Mesenchymal stem cell (in vitro differentiated cells and primary cell): ENCODE measurements at regions not wholly inside any gene's neighbourhood (a gene's known extent, or its start where the extent isn't known, plus 50 kb on each side); places are given as distances from the start of the nearest gene placed in this dataset.

Experiments used
- DNase-seq: peaks from one replicate; pipeline ENCODE4 v3.0.0-alpha.2; 2013
- H2AFZ ChIP-seq: one replicate; pipeline ENCODE4 v1.6.1; 2013; ENCODE audit warnings: low read depth, mild to moderate bottlenecking, control low read depth, inconsistent platforms, low read length, moderate library complexity
- H2AK5ac ChIP-seq: 2 replicates; pipeline ENCODE4 v1.6.1; 2013; ENCODE audit warnings: low read length, moderate library complexity, mild to moderate bottlenecking, inconsistent platforms; ENCODE audit not compliant: severe bottlenecking
- H2BK120ac ChIP-seq: one replicate; pipeline ENCODE4 v1.6.1; 2013; ENCODE audit warnings: low read depth, mild to moderate bottlenecking, inconsistent platforms, low read length, moderate library complexity
- H2BK12ac ChIP-seq, 2 experiments: one replicate each; pipeline ENCODE4 v1.6.1; 2013; ENCODE audit warnings: inconsistent platforms in 2 of 2, low read length in 2 of 2, mild to moderate bottlenecking in 2 of 2, moderate library complexity in 2 of 2, control low read depth in 1 of 2
- H2BK15ac ChIP-seq: one replicate; pipeline ENCODE4 v1.6.1; 2013; ENCODE audit warnings: mild to moderate bottlenecking, low read depth, inconsistent platforms; ENCODE audit not compliant: poor library complexity, severe bottlenecking
- H2BK5ac ChIP-seq: 2 replicates; pipeline ENCODE4 v1.6.1; 2013; ENCODE audit warnings: low read depth, mild to moderate bottlenecking, low read length, control low read depth, inconsistent platforms; ENCODE audit not compliant: poor library complexity, severe bottlenecking
- H3K14ac ChIP-seq, 2 experiments: one replicate each; pipeline ENCODE4 v1.6.1; 2013; ENCODE audit warnings: inconsistent platforms in 2 of 2, low read length in 2 of 2, control low read depth in 1 of 2, mild to moderate bottlenecking in 1 of 2, moderate library complexity in 1 of 2
- H3K18ac ChIP-seq, 2 experiments: one replicate each; pipeline ENCODE4 v1.6.1; 2013; ENCODE audit warnings: inconsistent platforms in 2 of 2, low read length in 2 of 2, control low read depth in 1 of 2, low read depth in 1 of 2, mild to moderate bottlenecking in 1 of 2
- H3K23ac ChIP-seq, 2 experiments: one replicate each; pipeline ENCODE4 v1.6.1; 2013; ENCODE audit warnings: inconsistent platforms in 2 of 2, low read length in 2 of 2, mild to moderate bottlenecking in 2 of 2, moderate library complexity in 2 of 2, control low read depth in 1 of 2
- H3K27ac ChIP-seq: 2 replicates; pipeline ENCODE4 v1.5.1; 2013; ENCODE audit warnings: mild to moderate bottlenecking, moderate library complexity, low read length, control low read depth, inconsistent platforms; ENCODE audit not compliant: poor library complexity, severe bottlenecking
- H3K27me3 ChIP-seq, 2 experiments: 2 replicates each; pipeline versions ENCODE4 v1.6.1 to v1.7.0; 2013; ENCODE audit warnings: low read length in 2 of 2, mild to moderate bottlenecking in 2 of 2, moderate library complexity in 2 of 2, control low read depth in 1 of 2, inconsistent platforms in 1 of 2; ENCODE audit not compliant: control insufficient read depth in 1 of 2, insufficient read depth in 1 of 2
- H3K36me3 ChIP-seq, 2 experiments: 2 replicates each; pipeline versions ENCODE4 v1.6.1 to v1.7.0; 2013; ENCODE audit warnings: low read length in 2 of 2, control low read depth in 1 of 2, inconsistent platforms in 1 of 2, low read depth in 1 of 2, mild to moderate bottlenecking in 1 of 2; ENCODE audit not compliant: insufficient read depth in 2 of 2, control insufficient read depth in 1 of 2
- H3K4ac ChIP-seq, 2 experiments: one replicate each; pipeline ENCODE4 v1.6.1; 2013; ENCODE audit warnings: inconsistent platforms in 2 of 2, low read length in 2 of 2, mild to moderate bottlenecking in 2 of 2, moderate library complexity in 2 of 2, control low read depth in 1 of 2, low read depth in 1 of 2
- H3K4me1 ChIP-seq: 2 replicates; pipeline ENCODE4 v1.6.1; 2013; ENCODE audit warnings: low read depth, low read length, control low read depth; ENCODE audit not compliant: control insufficient read depth, insufficient read depth
- H3K4me2 ChIP-seq: 2 replicates; pipeline ENCODE4 v1.6.1; 2013; ENCODE audit warnings: low read length, mild to moderate bottlenecking, inconsistent platforms; ENCODE audit not compliant: poor library complexity, severe bottlenecking
- H3K4me3 ChIP-seq, 2 experiments: 2 replicates each; pipeline versions ENCODE4 v1.5.1 to v1.7.0; 2013; ENCODE audit warnings: low read length in 2 of 2, mild to moderate bottlenecking in 2 of 2, control low read depth in 1 of 2, low read depth in 1 of 2; ENCODE audit not compliant: insufficient read depth in 1 of 2
- H3K79me1 ChIP-seq: replicated peaks from 2 replicates; pipeline ENCODE4 v1.6.1; 2013; ENCODE audit warnings: mild to moderate bottlenecking, control low read depth, low read length, inconsistent platforms; ENCODE audit not compliant: poor library complexity, severe bottlenecking
- H3K9ac ChIP-seq: 2 replicates; pipeline ENCODE4 v1.7.0; 2013; ENCODE audit warnings: mild to moderate bottlenecking, low read length, moderate library complexity
- H3K9me3 ChIP-seq: 2 replicates; pipeline ENCODE4 v1.7.0; 2013; ENCODE audit warnings: mild to moderate bottlenecking, low read length; ENCODE audit not compliant: control insufficient read depth
- H4K8ac ChIP-seq: one replicate; pipeline ENCODE4 v1.6.1; 2013; ENCODE audit warnings: inconsistent platforms, mild to moderate bottlenecking, low read length, moderate library complexity
- H4K91ac ChIP-seq: one replicate; pipeline ENCODE4 v1.6.1; 2013; ENCODE audit warnings: mild to moderate bottlenecking, low read length, inconsistent platforms
- WGBS: methylation state at CpG from one replicate; pipeline ENCODE4 v1.1.7; 2013; ENCODE audit warnings: mixed read lengths; 5-methylcytosine and 5-hydroxymethylcytosine counted together

- Histone ChIP-seq H3K27me3 (peaks cover 0 to 12% of the 10 kb centered on the region in 2 experiments), H2AFZ (no peak overlapping the region), H2BK5ac (no peak overlapping the region), H3K4me1 (no peaks in the 10 kb centered on the region), H3K4ac (no peak overlapping the region), H3K9me3 (peaks cover 8% of the 10 kb centered on the region), H2AK5ac (no peak overlapping the region), H3K27ac (no peak overlapping the region), H3K4me3 (no peak overlapping the region), H2BK12ac (no peak overlapping the region), H3K14ac (no peak overlapping the region), H3K36me3 (no peaks in the 10 kb centered on the region), H3K4me2 (no peak overlapping the region), H4K91ac (no peak overlapping the region), H4K8ac (no peak overlapping the region), H2BK15ac (no peak overlapping the region), H3K18ac (no peak overlapping the region), H2BK120ac (no peak overlapping the region), H3K9ac (no peak overlapping the region), H3K79me1 (no peaks in the 10 kb centered on the region), H3K23ac (no peak overlapping the region)
- no peak for DNase-seq
- WGBS = 66% methylated on average over 4 of the region's 10 CpGs
These were observed 660.3 kb downstream of the TBC1D22A start for GRCh38 chr22:47422736-47423135.

- Histone ChIP-seq H3K4me3 (no peak overlapping the region), H2BK120ac (no peak overlapping the region), H2AFZ (no peak overlapping the region), H3K27ac (no peak overlapping the region), H2AK5ac (no peak overlapping the region), H3K79me1 (no peaks in the 10 kb centered on the region), H3K4me2 (no peak overlapping the region), H4K8ac (no peak overlapping the region), H2BK15ac (no peak overlapping the region), H3K9ac (no peak overlapping the region), H3K14ac (no peak overlapping the region), H3K27me3 (peaks cover 0 to 12% of the 10 kb centered on the region in 2 experiments), H3K18ac (no peak overlapping the region), H3K36me3 (no peaks in the 10 kb centered on the region), H3K4me1 (no peaks in the 10 kb centered on the region), H3K4ac (no peak overlapping the region), H2BK12ac (no peak overlapping the region), H4K91ac (no peak overlapping the region), H3K9me3 (peaks cover 13% of the 10 kb centered on the region), H3K23ac (no peak overlapping the region), H2BK5ac (no peak overlapping the region)
- WGBS = 54% methylated on average over 5 of the region's 9 CpGs
- DNase-seq = no peak
These were observed 659.4 kb downstream of the TBC1D22A start for GRCh38 chr22:47421846-47422245.

GRCh38 chr22:47420211-47420610 lies 657.8 kb downstream of the TBC1D22A start:
- no peak overlapping the region for H3K4me3 ChIP-seq
- H2BK5ac ChIP-seq = no peak overlapping the region
- H3K4me1 ChIP-seq = no peaks in the 10 kb centered on the region
- no peak overlapping the region for H2BK12ac ChIP-seq
- no peak overlapping the region for H3K4me2 ChIP-seq
- H3K23ac ChIP-seq = no peak overlapping the region
- no peak overlapping the region for H3K14ac ChIP-seq
- no peak overlapping the region for H3K27ac ChIP-seq
- no peak overlapping the region for H4K91ac ChIP-seq
- no peaks in the 10 kb centered on the region for H3K36me3 ChIP-seq
- H2BK15ac ChIP-seq = no peak overlapping the region
- no peak overlapping the region for H2AK5ac ChIP-seq
- H3K27me3 ChIP-seq = peaks cover 0 to 12% of the 10 kb centered on the region in 2 experiments
- H3K9ac ChIP-seq = no peak overlapping the region
- H2AFZ ChIP-seq = no peak overlapping the region
- WGBS = 47% methylated on average over 3 of the region's 3 CpGs
- H3K4ac ChIP-seq = no peak overlapping the region
- no peaks in the 10 kb centered on the region for H3K79me1 ChIP-seq
- H3K18ac ChIP-seq = no peak overlapping the region
- H4K8ac ChIP-seq = no peak overlapping the region
- no peak overlapping the region for H2BK120ac ChIP-seq
- peaks cover 18% of the 10 kb centered on the region for H3K9me3 ChIP-seq
- no peak for DNase-seq

DNA sequence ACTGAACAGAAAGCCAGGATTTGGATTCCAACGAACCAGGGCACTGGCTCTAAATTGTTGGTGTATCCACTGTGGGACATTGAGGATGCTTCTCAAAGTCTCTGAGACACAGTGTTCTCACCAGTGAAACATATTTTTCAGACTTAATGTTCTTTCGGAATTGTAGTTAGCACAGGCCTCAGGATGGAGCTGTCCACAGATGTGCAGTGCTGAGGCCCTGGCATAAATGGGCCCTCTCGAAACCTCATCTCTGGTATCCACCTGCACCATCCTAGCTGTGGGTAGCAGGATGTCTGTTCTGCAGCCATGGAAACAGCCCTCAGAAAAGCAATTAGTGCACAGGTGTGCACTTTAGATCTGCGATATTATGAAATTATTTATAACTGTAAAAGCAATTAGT lies 656.8 kb downstream of the TBC1D22A start:
- Histone ChIP-seq H3K9ac (no peak overlapping the region), H3K27ac (no peak overlapping the region), H4K8ac (no peak overlapping the region), H3K18ac (no peak overlapping the region), H3K23ac (no peak overlapping the region), H3K4me1 (no peaks in the 10 kb centered on the region), H3K79me1 (no peaks in the 10 kb centered on the region), H2AK5ac (no peak overlapping the region), H3K4me2 (no peak overlapping the region), H2BK5ac (no peak overlapping the region), H2BK120ac (no peak overlapping the region), H2BK15ac (no peak overlapping the region), H3K4ac (no peak overlapping the region), H3K9me3 (peaks cover 18% of the 10 kb centered on the region), H3K14ac (no peak overlapping the region), H3K27me3 (peaks cover 0 to 12% of the 10 kb centered on the region in 2 experiments), H2BK12ac (no peak overlapping the region), H3K4me3 (no peak overlapping the region), H3K36me3 (no peaks in the 10 kb centered on the region), H4K91ac (no peak overlapping the region), H2AFZ (no peak overlapping the region)
- WGBS = 48% methylated on average over 3 of the region's 4 CpGs
- no peak for DNase-seq
